IMR-90 (cell line): ENCODE measurements at regions not wholly inside any gene's neighbourhood (a gene's known extent, or its start where the extent isn't known, plus 50 kb on each side); places are given as distances from the start of the nearest gene placed in this dataset.
"Not testable (repeated sequence)": the region's sequence is repeated elsewhere in the genome, so short reads cannot be mapped to it uniquely, and the experiment has no call there.

Experiments used
- ATAC-seq: fragments of 200-7000 bp; cut with Tn5 transposase; 2 replicates; pipeline ENCODE4 v1.9.1; 2020; ENCODE audit warnings: low read depth, mild to moderate bottlenecking, moderate library complexity
- BruUV-seq: library from RNA; stranded (reverse); fragments of 400-500 nt; replicated peaks from 2 replicates; lab custom pipeline; 2021; lab: Mats Ljungman, UMichigan
- CTCF ChIA-PET: fragments of 300-600 bp; formaldehyde crosslinking; extraction: SDS; loops from one replicate; lab custom pipeline; 2021; ENCODE audit warnings: antibody characterized with exemption; lab: Yijun Ruan, JAX
- POLR2A ChIA-PET: fragments of 300-600 bp; sonication (Branson Sonifier 250); formaldehyde crosslinking; loops from one replicate; lab custom pipeline; 2022; ENCODE audit warnings: antibody characterized with exemption; ENCODE audit not compliant: unreplicated experiment; lab: Charles Lee
- DNase-seq: peaks from one replicate; pipeline ENCODE4 v3.0.0; 2013
- H2AFZ ChIP-seq: replicated peaks from 2 replicates; pipeline ENCODE3; 2013; ENCODE audit warnings: low read length, mild to moderate bottlenecking; ENCODE audit not compliant: poor library complexity
- H2AK5ac ChIP-seq: 2 replicates; pipeline ENCODE4 v1.6.1; 2013; ENCODE audit warnings: low read depth, low read length, inconsistent platforms
- H2AK9ac ChIP-seq: replicated peaks from 2 replicates; pipeline ENCODE3; 2013; ENCODE audit warnings: mild to moderate bottlenecking, low read depth, low read length, moderate library complexity; ENCODE audit not compliant: poor library complexity
- H2BK120ac ChIP-seq: 2 replicates; pipeline ENCODE4 v1.6.1; 2013; ENCODE audit warnings: low read depth, low read length, inconsistent platforms
- H2BK15ac ChIP-seq: 3 replicates; pipeline ENCODE4 v1.6.1; 2013; ENCODE audit warnings: low read depth, low read length, inconsistent platforms
- H2BK20ac ChIP-seq: 2 replicates; pipeline ENCODE4 v1.6.1; 2013; ENCODE audit warnings: low read depth, mild to moderate bottlenecking, inconsistent platforms, low read length, moderate library complexity
- H2BK5ac ChIP-seq: 2 replicates; pipeline ENCODE4 v1.6.1; 2013; ENCODE audit warnings: mild to moderate bottlenecking, low read depth, low read length, inconsistent platforms; ENCODE audit not compliant: poor library complexity, severe bottlenecking
- H3K14ac ChIP-seq: replicated peaks from 2 replicates; pipeline ENCODE4 v1.6.1; 2013; ENCODE audit warnings: low read depth, low read length, inconsistent platforms
- H3K18ac ChIP-seq: 2 replicates; pipeline ENCODE4 v1.6.1; 2013; ENCODE audit warnings: low read depth, low read length, control low read depth
- H3K23ac ChIP-seq: 2 replicates; pipeline ENCODE4 v1.6.1; 2013; ENCODE audit warnings: low read depth, low read length, inconsistent platforms
- H3K27ac ChIP-seq: 2 replicates; pipeline ENCODE4 v1.5.1; 2013; ENCODE audit warnings: mild to moderate bottlenecking, control low read depth, low read length; ENCODE audit not compliant: insufficient read depth
- H3K27me3 ChIP-seq: 2 replicates; pipeline ENCODE4 v1.6.1; 2013; ENCODE audit warnings: low read length; ENCODE audit not compliant: control insufficient read depth, insufficient read depth
- H3K36me3 ChIP-seq: 2 replicates; pipeline ENCODE4 v1.6.1; 2013; ENCODE audit warnings: low read length, mixed read lengths; ENCODE audit not compliant: control insufficient read depth, insufficient read depth
- H3K4ac ChIP-seq: 2 replicates; pipeline ENCODE4 v1.6.1; 2013; ENCODE audit warnings: low read depth, low read length, inconsistent platforms
- H3K4me1 ChIP-seq: 2 replicates; pipeline ENCODE4 v1.6.1; 2013; ENCODE audit warnings: low read length, mixed read lengths; ENCODE audit not compliant: control insufficient read depth, insufficient read depth
- H3K4me2 ChIP-seq: 2 replicates; pipeline ENCODE4 v1.6.1; 2013; ENCODE audit warnings: low read depth, mild to moderate bottlenecking, control low read depth, low read length, moderate library complexity
- H3K4me3 ChIP-seq: 2 replicates; pipeline ENCODE4 v1.5.1; 2013; ENCODE audit warnings: low read depth, mild to moderate bottlenecking, control low read depth, low read length, moderate library complexity; ENCODE audit not compliant: insufficient read depth
- H3K56ac ChIP-seq: 2 replicates; pipeline ENCODE4 v1.6.1; 2013; ENCODE audit warnings: low read length, inconsistent platforms; ENCODE audit not compliant: insufficient read depth; ENCODE audit errors: extremely low read depth
- H3K79me1 ChIP-seq, 2 experiments: 2 replicates each; pipeline ENCODE4 v1.6.1; 2013; ENCODE audit warnings: low read length in 2 of 2, inconsistent platforms in 1 of 2, low read depth in 1 of 2
- H3K9ac ChIP-seq: 2 replicates; pipeline ENCODE4 v1.6.1; 2013; ENCODE audit warnings: low read depth, low read length, control low read depth
- H3K9me1 ChIP-seq: 2 replicates; pipeline ENCODE4 v1.6.1; 2013; ENCODE audit warnings: low read length, inconsistent platforms; ENCODE audit not compliant: insufficient read depth
- H3K9me3 ChIP-seq: 2 replicates; pipeline ENCODE4 v1.6.1; 2013; ENCODE audit warnings: low read length; ENCODE audit not compliant: control insufficient read depth, insufficient read depth
- H4K20me1 ChIP-seq: 2 replicates; pipeline ENCODE4 v1.6.1; 2013; ENCODE audit warnings: low read length, inconsistent platforms; ENCODE audit not compliant: insufficient read depth
- H4K5ac ChIP-seq: 2 replicates; pipeline ENCODE4 v1.6.1; 2013; ENCODE audit warnings: mild to moderate bottlenecking, low read depth, low read length, control low read depth
- H4K8ac ChIP-seq, 2 experiments: 2 replicates each; pipeline ENCODE4 v1.6.1; 2013; ENCODE audit warnings: low read depth in 2 of 2, low read length in 2 of 2, control low read depth in 1 of 2, inconsistent platforms in 1 of 2
- H4K91ac ChIP-seq: 2 replicates; pipeline ENCODE4 v1.6.1; 2013; ENCODE audit warnings: low read depth, low read length, inconsistent platforms; ENCODE audit not compliant: insufficient read depth
- POLR2A ChIP-seq: IDR thresholded peaks from 2 replicates; pipeline ENCODE4 v1.6.1; 2012; ENCODE audit warnings: mild to moderate bottlenecking, low read depth, low read length
- RCOR1 ChIP-seq: IDR thresholded peaks from 2 replicates; pipeline ENCODE4 v1.6.1; 2012; ENCODE audit warnings: mild to moderate bottlenecking, low read length, improper control_type of control experiment; ENCODE audit not compliant: insufficient replicate concordance
- WGBS, 2 experiments: methylation state at CpG; one replicate each; pipeline versions ENCODE4 v1.1.5 to v1.1.7; 2013; ENCODE audit warnings: missing lambda C conversion rate in 2 of 2; ENCODE audit not compliant: insufficient read length in 1 of 2; ENCODE audit errors: extremely low coverage in 2 of 2; 5-methylcytosine and 5-hydroxymethylcytosine counted together
- dilution Hi-C: fragments of 300-500 bp; cut with HindIII; formaldehyde crosslinking; loops from one replicate; pipeline ENCODE4 v1.14.3; 2018; ENCODE audit warnings: low sequenced_read_pairs; ENCODE audit not compliant: unreplicated experiment
- in situ Hi-C: fragments of 300-500 bp; cut with MboI; formaldehyde crosslinking; loops from 3 replicates; pipeline ENCODE4 v1.14.3; 2019; ENCODE audit warnings: low sequenced_read_pairs, inconsistent platforms, mixed read lengths
- intact Hi-C: fragments of 100-400 bp; cut with micrococcal nuclease; formaldehyde crosslinking; loops from 2 replicates; pipeline ENCODE4 v1.10.0; 2022
- TF ChIP-seq, protein P1 (sequence below): fragments of 150-350 bp; IDR thresholded peaks from 2 replicates; pipeline ENCODE4 v1.6.1; 2017; ENCODE audit warnings: mild to moderate bottlenecking, antibody characterized with exemption, low read length, low read depth
- TF ChIP-seq, protein P2 (sequence below): conservative IDR thresholded peaks from 2 replicates; pipeline ENCODE4 v1.5.1; 2012; ENCODE audit warnings: mild to moderate bottlenecking, low read depth, low read length, improper control_type of control experiment

DNA sequence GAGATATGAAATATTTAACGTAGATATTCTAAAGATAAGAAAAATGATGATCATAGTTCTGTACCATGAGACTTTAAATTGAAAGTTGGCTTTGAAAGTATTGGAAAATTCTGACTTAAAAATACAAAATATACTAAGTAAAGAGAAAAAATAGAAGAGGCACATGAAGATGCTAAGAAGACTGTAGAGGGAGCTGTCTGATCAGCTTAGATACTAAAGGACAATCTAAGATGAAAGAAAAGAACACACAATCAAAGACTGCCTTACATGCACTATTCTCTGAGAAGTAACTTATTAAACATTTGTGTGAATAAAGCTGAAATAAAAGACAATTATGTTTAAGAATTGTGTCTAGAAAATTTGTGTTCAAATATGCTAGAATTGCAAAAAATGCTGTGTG is 55.1 kb downstream of the RBMXL2 start:
- WGBS, 2 experiments, result no CpG with 5 or more reads among the region's 1 CpG
- intact Hi-C loops (no loop called here), dilution Hi-C loops (no loop called here), in situ Hi-C loops (no loop called here)
- Histone ChIP-seq H3K4ac (no peak overlapping the region), H2BK5ac (no peak overlapping the region), H3K23ac (no peak overlapping the region), H2AK5ac (no peak overlapping the region), H3K27ac (no peak overlapping the region), H2BK15ac (no peak overlapping the region), H3K27me3 (no peaks in the 10 kb centered on the region), H3K56ac (no peak overlapping the region), H3K4me3 (no peak overlapping the region), H3K4me1 (no peaks in the 10 kb centered on the region), H3K18ac (no peak overlapping the region), H2AFZ (no peak overlapping the region), H4K20me1 (no peaks in the 10 kb centered on the region), H2AK9ac (no peak overlapping the region), H3K14ac (no peak overlapping the region), H3K4me2 (no peak overlapping the region), H3K9ac (no peak overlapping the region), H3K36me3 (no peaks in the 10 kb centered on the region), H3K9me3 (no peaks in the 10 kb centered on the region), H3K79me1 (no peaks in the 10 kb centered on the region), H4K91ac (no peak overlapping the region), H4K5ac (no peak overlapping the region), H2BK120ac (no peak overlapping the region), H2BK20ac (no peak overlapping the region), H4K8ac (no peak overlapping the region), H3K9me1 (no peaks in the 10 kb centered on the region)
- no TSS peak for BruUV-seq
- POLR2A ChIA-PET, result no interaction called here
- TF ChIP-seq, protein P1, sequence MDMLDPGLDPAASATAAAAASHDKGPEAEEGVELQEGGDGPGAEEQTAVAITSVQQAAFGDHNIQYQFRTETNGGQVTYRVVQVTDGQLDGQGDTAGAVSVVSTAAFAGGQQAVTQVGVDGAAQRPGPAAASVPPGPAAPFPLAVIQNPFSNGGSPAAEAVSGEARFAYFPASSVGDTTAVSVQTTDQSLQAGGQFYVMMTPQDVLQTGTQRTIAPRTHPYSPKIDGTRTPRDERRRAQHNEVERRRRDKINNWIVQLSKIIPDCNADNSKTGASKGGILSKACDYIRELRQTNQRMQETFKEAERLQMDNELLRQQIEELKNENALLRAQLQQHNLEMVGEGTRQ, result no peak
- TF ChIP-seq, protein P2, sequence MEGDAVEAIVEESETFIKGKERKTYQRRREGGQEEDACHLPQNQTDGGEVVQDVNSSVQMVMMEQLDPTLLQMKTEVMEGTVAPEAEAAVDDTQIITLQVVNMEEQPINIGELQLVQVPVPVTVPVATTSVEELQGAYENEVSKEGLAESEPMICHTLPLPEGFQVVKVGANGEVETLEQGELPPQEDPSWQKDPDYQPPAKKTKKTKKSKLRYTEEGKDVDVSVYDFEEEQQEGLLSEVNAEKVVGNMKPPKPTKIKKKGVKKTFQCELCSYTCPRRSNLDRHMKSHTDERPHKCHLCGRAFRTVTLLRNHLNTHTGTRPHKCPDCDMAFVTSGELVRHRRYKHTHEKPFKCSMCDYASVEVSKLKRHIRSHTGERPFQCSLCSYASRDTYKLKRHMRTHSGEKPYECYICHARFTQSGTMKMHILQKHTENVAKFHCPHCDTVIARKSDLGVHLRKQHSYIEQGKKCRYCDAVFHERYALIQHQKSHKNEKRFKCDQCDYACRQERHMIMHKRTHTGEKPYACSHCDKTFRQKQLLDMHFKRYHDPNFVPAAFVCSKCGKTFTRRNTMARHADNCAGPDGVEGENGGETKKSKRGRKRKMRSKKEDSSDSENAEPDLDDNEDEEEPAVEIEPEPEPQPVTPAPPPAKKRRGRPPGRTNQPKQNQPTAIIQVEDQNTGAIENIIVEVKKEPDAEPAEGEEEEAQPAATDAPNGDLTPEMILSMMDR, result peak; percentile 23; the same call in 1 of the 2 replicates
- TF ChIP-seq POLR2A (no peak), RCOR1 (no peak)
- DNase-seq, result peak; percentile 2
- CTCF ChIA-PET, result interaction anchor here (0.9 kb wide), 1 partner anchor 331 kb away, joined by 3 read pairs; no protein-coding TSS in a partner anchor
- no peak for ATAC-seq

DNA sequence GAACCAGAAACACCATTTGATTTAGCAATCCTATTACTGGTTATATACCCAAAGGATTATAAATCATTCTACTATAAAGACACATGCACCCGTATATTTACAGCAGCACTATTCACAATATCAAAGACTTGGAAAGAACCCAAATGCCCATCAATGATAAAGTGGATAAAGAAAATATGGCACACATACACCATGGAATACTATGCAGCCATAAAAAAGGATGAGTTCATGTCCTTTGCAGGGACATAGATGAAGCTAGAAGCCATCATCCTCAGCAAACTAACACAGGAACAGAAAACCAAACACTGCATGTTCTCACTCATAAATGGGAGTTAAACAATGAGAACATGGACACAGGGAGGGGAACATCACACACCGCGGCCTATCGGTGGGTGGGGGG is 61.3 kb downstream of the RBMXL2 start:
- H3K27me3 ChIP-seq, H3K18ac ChIP-seq, H2BK15ac ChIP-seq, H3K4me3 ChIP-seq, CTCF ChIA-PET, H4K20me1 ChIP-seq, H2BK20ac ChIP-seq, dilution Hi-C loops, H3K79me1 ChIP-seq, in situ Hi-C loops, intact Hi-C loops, H3K9ac ChIP-seq, H2BK5ac ChIP-seq, H2BK120ac ChIP-seq, BruUV-seq, H3K56ac ChIP-seq, H2AK5ac ChIP-seq, H3K36me3 ChIP-seq, H2AK9ac ChIP-seq, ATAC-seq, H3K4ac ChIP-seq, H3K14ac ChIP-seq, H3K4me1 ChIP-seq, H3K9me1 ChIP-seq, H3K9me3 ChIP-seq, H4K91ac ChIP-seq, H4K8ac ChIP-seq, POLR2A ChIA-PET, H3K27ac ChIP-seq, H2AFZ ChIP-seq, H3K23ac ChIP-seq, DNase-seq, H4K5ac ChIP-seq, H3K4me2 ChIP-seq: not testable (repeated sequence)
- no CpG with 5 or more reads among the region's 4 CpGs for WGBS, 2 experiments
